GM18907 (cell line): ENCODE measurements at regions not wholly inside any gene's neighbourhood (a gene's known extent, or its start where the extent isn't known, plus 50 kb on each side); places are given as distances from the start of the nearest gene placed in this dataset.

Experiments
- ATAC-seq: cut with Tn5 transposase; IDR thresholded peaks from one replicate; pipeline ENCODE4 v1.9.1; 2021; ENCODE audit warnings: mild to moderate bottlenecking, moderate library complexity; ENCODE audit not compliant: unreplicated experiment

DNA sequence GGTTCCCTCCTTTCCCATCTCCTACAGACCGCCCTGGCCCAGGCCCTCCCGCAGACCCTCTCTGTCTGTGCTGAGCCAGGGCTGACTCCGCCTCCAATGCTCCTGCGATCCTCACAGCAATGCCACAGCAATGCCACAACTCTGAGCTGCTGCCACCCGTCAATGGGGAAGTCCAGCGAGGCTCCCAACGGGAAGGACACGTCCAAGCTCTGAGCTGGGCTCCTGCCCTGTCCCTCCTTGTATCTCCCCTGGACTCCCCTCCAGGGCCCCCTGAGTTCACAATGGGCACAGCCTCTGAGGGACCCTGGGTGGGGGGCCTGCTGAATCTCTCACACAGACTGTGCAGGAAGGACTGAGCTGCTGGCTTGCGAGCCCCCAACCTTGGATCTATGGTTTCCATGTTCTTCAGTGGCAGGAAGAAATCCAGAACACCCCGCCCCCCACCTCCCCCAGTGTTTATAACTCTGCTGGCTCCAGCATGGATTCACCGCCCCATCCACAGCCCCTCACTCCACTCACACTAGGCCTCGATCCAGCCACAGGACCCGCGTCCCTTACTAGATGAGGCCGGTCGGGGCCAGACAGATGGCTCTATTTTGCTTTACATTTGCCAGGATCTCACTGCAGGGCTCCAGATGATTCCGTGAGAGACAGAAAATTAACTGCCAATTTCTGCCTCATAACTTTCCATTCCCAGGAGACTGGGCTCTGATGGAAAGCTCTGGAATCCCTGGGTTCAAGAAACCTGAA, 338.0 kb downstream of the MATN1 start:
- ATAC-seq, result no peak

DNA sequence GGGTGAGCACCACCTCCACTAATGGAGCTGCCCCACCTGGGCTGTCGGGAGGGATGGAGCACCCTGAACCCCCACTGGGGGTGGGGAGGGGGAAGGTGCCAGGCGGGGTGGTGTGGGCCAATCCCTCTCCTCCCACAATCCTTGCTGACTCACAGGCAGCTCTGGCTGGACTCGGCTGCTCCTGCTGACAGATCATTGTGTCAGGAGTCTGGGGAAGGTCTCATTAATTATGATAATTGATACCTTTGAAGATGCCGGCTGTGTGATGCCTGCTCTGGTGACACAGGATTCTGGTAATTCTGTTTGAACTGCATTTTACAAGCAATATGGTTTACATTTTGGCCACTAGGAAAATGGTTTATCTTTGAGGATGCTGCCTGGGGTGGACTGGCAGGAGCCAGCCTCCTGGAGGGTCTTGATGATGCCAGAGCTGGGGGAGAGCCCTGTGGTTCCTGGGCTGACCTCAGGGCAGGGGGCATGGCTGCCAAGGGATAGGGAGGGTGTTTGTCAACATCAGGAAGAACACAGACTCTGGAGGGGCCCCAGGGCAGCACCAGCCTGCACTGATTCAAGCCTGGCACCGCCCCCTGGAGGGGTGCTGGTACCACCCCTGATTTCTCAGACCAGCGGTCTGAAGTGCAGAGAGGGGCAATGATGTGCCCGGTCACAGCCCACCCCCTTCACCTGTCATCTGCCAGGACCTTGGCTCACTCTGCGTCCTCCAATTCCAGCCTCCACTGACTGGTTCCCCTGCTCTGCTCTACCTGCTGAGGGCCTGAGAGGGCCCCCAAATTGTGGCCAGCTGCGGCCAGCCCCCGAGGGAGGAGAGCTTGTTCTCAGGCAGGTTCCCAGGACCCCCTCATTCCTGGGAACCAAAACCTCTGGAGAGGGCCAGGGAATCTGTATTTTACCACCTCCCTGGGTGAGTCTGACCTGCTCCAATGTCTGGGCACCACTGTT, 338.8 kb downstream of the MATN1 start:
- ATAC-seq, result no peak

DNA sequence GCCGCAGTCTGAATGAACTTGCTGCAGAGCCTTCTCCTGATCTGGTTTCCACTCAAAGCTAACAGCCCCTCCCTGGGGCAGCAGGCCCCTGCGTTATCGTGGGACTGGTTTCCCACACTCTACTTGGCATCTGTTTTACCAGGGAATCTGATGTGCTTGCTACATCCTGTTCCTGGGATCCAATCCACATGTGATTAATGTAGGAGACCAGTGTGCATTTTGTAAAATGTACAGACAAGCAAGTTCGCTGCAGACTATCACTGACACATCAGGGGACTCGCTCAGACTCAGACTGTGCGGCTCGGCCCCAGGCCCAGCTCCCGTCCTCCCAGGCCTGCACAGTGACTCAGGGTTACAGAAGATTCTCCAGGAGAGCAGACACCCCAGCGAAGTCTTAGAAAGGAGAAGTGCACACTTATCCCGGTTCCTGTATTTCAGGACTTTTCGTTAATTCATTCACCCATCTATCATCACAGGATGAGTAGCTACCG, 340.1 kb downstream of the MATN1 start:
- ATAC-seq, result no peak

GRCh38 chr1:30382496-30382895, 340.9 kb downstream of the MATN1 start:
- no peak for ATAC-seq

- ATAC-seq, result no peak
Observed at GRCh38 chr1:30381671-30382365, 341.6 kb downstream of the MATN1 start.

DNA sequence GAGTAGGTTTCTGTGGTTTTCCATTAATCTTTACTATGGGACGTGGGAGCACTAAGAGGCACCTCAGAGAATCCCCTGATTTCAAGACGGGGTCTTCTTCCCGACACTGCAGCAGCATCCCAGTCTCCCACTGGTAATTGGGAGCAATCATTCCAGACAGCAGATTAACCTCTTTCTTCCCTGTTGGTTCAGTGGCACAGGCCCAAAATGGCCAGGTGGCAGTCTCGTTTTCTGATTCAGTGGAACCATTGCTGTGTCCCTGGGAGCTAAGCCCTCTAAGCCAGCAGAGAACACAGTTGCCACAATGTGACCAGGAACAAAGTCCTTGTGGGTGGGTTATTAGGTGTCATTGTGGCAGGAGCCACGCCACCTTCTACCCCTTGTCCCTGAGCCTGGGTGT, 342.1 kb downstream of the MATN1 start:
- no peak for ATAC-seq

DNA sequence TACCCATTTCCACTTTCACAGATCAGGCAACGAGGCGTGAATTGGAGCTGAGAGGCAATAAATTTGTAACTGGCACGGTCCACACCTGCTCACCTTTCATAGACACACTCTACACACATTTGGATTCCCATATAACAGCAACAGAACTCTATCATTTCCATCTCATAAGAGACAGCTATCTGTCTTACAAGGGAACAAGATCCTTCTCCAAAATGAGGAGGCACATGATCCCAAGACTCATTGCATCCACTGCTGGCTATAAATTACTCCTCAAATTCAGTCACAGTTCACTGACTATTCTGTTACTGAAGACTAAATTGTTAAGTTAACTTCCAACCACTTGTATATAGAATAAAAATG, 342.8 kb downstream of the MATN1 start:
- ATAC-seq, result no peak

- no peak for ATAC-seq
Observed at GRCh38 chr1:30379684-30380624, 343.4 kb downstream of the MATN1 start.

DNA sequence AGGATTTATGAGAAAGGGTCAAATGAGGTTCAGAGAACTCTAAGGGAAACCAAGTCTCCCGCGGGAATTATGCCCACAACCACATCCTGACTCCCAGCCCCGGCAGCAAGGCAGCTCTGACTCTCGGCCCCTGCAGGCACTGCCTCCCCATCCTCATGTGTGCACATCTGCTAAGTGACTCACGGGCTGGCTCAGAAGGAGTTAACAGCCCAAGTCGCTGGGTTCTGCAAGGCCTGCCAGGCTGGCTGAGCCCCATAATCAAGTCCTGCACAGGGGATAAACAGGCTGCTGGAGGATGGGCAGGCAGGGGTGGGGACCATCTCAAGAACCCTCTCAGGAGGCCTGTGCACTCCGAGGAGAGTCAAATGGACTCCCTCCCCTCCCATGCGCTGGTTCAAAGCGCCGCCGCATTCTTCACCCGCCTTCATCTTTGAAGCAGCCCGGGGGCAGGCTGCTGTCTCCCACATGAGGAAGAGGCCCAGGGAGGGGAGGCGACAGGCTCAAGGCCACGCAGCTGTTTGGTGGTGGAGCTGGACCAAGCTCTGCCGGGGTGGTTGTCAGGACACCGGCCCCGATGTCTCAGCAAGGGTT, 344.3 kb downstream of the MATN1 start:
- no peak for ATAC-seq

GRCh38 chr1:30378003-30378596, 345.3 kb downstream of the MATN1 start:
- no peak for ATAC-seq

- no peak for ATAC-seq
Observed at GRCh38 chr1:30377230-30378002, 346.0 kb downstream of the MATN1 start.

- no peak for ATAC-seq
Observed at GRCh38 chr1:30376054-30376697, 347.2 kb downstream of the MATN1 start.

DNA sequence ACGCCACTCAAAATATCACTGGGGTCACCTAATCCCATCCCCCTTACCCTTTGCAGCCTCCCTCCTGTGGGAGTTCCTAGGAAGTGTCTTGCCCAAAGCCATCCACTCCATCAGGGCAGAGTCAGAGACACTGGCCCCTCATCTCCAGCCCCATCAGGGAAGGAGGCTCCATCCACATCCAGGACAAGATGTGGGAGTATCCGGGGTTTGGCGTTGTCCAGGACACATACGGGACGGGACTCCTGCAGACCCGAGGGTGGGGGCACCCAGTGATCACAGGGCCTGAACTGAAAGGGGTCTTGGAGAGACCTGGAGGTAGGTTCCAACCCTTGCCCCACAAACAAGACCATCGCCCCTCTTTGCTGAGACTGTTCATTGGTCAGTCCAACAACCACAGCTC, 348.2 kb downstream of the MATN1 start:
- no peak for ATAC-seq

- ATAC-seq, result no peak
Observed at GRCh38 chr1:30374400-30375070, 348.9 kb downstream of the MATN1 start.

GRCh38 chr1:30373471-30374399, 349.6 kb downstream of the MATN1 start:
- ATAC-seq, result no peak

DNA sequence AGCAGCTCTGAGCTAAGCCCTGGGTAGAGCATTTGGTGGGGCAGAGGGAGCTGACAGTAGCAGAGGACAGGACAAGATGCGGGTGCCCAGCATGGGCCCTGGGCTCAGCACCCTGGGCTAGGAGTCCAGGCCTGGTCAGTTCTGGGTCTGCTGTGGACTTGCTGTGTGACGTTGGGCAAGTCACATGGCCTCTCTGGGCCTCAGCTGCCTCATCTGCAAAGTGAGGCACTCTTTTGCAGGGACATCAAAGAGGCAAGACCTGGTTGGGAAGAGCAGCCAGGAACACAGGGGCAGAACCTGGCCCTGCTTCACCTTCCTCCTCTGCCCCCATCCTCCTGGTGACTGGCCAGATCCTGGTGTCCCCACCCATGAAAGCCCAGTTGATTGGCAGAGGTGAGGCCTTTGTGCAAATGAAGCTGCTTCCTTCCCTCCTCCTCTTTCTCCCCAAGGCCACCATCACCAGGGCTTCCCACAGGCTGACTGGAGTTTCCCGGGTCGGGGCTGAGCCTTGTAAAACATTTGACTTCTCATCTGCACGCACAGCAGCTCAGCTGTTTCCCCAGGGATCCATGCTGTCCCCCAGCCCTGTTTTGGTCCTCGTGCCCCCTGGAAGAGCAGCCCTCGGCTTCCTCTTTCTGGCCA, 350.5 kb downstream of the MATN1 start:
- ATAC-seq, result no peak
